ENCODE measurements at regions not wholly inside any gene's neighbourhood (a gene's known extent, or its start where the extent isn't known, plus 50 kb on each side); places are given as distances from the start of the nearest gene placed in this dataset.

GRCh38 chr4:138716559-138717335, 298.8 kb upstream of the NOCT start:
- TF ChIP-seq POLR2A (IDR thresholded peaks at IDR 0.05) (no peak), CTCF (IDR thresholded peaks at IDR 0.05) (no peak)
